ENCODE measurements at regions not wholly inside any gene's neighbourhood (a gene's known extent, or its start where the extent isn't known, plus 50 kb on each side); places are given as distances from the start of the nearest gene placed in this dataset.

- no peak for DNase-seq
These were observed 177.1 kb upstream of the HAAO start for GRCh38 chr2:42969231-42970150.

- no peak for DNase-seq
These were observed 175.7 kb upstream of the HAAO start for GRCh38 chr2:42967959-42968674.

- DNase-seq: no peak
These were observed 173.5 kb upstream of the HAAO start for GRCh38 chr2:42965910-42966309.

GRCh38 chr2:42965196-42965595, 172.8 kb upstream of the HAAO start:
- no peak for DNase-seq

- no peak for DNase-seq
These were observed 172.2 kb upstream of the HAAO start for GRCh38 chr2:42964439-42965083.

GRCh38 chr2:42963452-42964068, 171.2 kb upstream of the HAAO start:
- no peak for DNase-seq

GRCh38 chr2:42962508-42962953, 170.1 kb upstream of the HAAO start:
- peak in 1 of 2 donors; percentile 47 for DNase-seq

GRCh38 chr2:42961961-42962360, 169.6 kb upstream of the HAAO start:
- peak in 1 of 2 donors; percentile 48 for DNase-seq

- DNase-seq: no peak
These were observed 169.0 kb upstream of the HAAO start for GRCh38 chr2:42961385-42961811.

- no peak for DNase-seq
These were observed 168.4 kb upstream of the HAAO start for GRCh38 chr2:42960842-42961180.

GRCh38 chr2:42960002-42960841, 167.8 kb upstream of the HAAO start:
- no peak for DNase-seq

GRCh38 chr2:42959234-42960001, 167.0 kb upstream of the HAAO start:
- DNase-seq: no peak

GRCh38 chr2:42958741-42959233, 166.4 kb upstream of the HAAO start:
- no peak for DNase-seq

- DNase-seq: no peak
These were observed 165.5 kb upstream of the HAAO start for GRCh38 chr2:42957861-42958301.

GRCh38 chr2:42957109-42957860, 164.9 kb upstream of the HAAO start:
- no peak for DNase-seq

- DNase-seq: no peak
These were observed 162.0 kb upstream of the HAAO start for GRCh38 chr2:42954227-42954962.

- no peak for DNase-seq
These were observed 160.8 kb upstream of the HAAO start for GRCh38 chr2:42953216-42953615.

- no peak for DNase-seq
These were observed 159.0 kb upstream of the HAAO start for GRCh38 chr2:42951263-42951938.

- no peak for DNase-seq
These were observed 156.7 kb upstream of the HAAO start for GRCh38 chr2:42949125-42949524.
